SK-N-SH treated with all-trans-retinoic acid at 6 μM for 48 hours (cell line): ENCODE measurements at regions not wholly inside any gene's neighbourhood (a gene's known extent, or its start where the extent isn't known, plus 50 kb on each side); places are given as distances from the start of the nearest gene placed in this dataset.

Experiments used
- ATAC-seq: fragments of 200-7000 bp; cut with Tn5 transposase; 3 replicates; pipeline ENCODE4 v1.9.1; 2020; ENCODE audit warnings: mild to moderate bottlenecking, moderate library complexity
- ARNTL ChIP-seq: fragments of 450-650 bp; formaldehyde crosslinking; IDR thresholded peaks from 2 replicates; pipeline ENCODE4 v1.5.0; 2020; ENCODE audit warnings: low read depth, mild to moderate bottlenecking, moderate library complexity, borderline replicate concordance
- BACH2 ChIP-seq: fragments of 250-450 bp; sonication (Bioruptor Pico); IDR thresholded peaks from 2 replicates; pipeline ENCODE4 v1.9.0; 2021; ENCODE audit warnings: mild to moderate bottlenecking, borderline replicate concordance
- CSDC2 ChIP-seq: fragments of 250-450 bp; sonication (Bioruptor Pico); IDR thresholded peaks from 2 replicates; pipeline ENCODE4 v1.5.0; 2020; ENCODE audit warnings: mild to moderate bottlenecking, moderate library complexity
- ESRRG ChIP-seq: fragments of 250-450 bp; sonication (Bioruptor Pico); IDR thresholded peaks from 2 replicates; pipeline ENCODE4 v1.6.1; 2021; ENCODE audit warnings: mild to moderate bottlenecking
- GLIS3 ChIP-seq: fragments of 250-450 bp; sonication (Bioruptor Pico); IDR thresholded peaks from 2 replicates; pipeline ENCODE4 v1.5.0; 2020; ENCODE audit warnings: mild to moderate bottlenecking, moderate library complexity
- ISL1 ChIP-seq: fragments of 250-450 bp; sonication (Bioruptor Pico); IDR thresholded peaks from 2 replicates; pipeline ENCODE4 v2.1.2; 2022; ENCODE audit warnings: mild to moderate bottlenecking, moderate library complexity
- PPARA ChIP-seq: fragments of 250-450 bp; sonication (Bioruptor Pico); IDR thresholded peaks from 2 replicates; pipeline ENCODE4 v1.5.0; 2020; ENCODE audit warnings: mild to moderate bottlenecking, borderline replicate concordance
- RARB ChIP-seq: fragments of 250-450 bp; sonication (Bioruptor Pico); IDR thresholded peaks from 2 replicates; pipeline ENCODE4 v1.8.0; 2021; ENCODE audit warnings: mild to moderate bottlenecking, moderate library complexity
- SNAI2 ChIP-seq: fragments of 250-450 bp; sonication (Bioruptor Pico); IDR thresholded peaks from 2 replicates; pipeline ENCODE4 v1.5.0; 2020; ENCODE audit warnings: mild to moderate bottlenecking, moderate library complexity
- TCF4 ChIP-seq: fragments of 250-450 bp; sonication (Bioruptor Pico); IDR thresholded peaks from 2 replicates; pipeline ENCODE4 v1.8.0; 2021; ENCODE audit warnings: mild to moderate bottlenecking, moderate library complexity, borderline replicate concordance
- TOX ChIP-seq: fragments of 250-450 bp; sonication (Bioruptor Pico); IDR thresholded peaks from 2 replicates; pipeline ENCODE4 v1.8.0; 2021; ENCODE audit warnings: mild to moderate bottlenecking, moderate library complexity, borderline replicate concordance
- ZFP3 ChIP-seq: fragments of 250-450 bp; sonication (Bioruptor Pico); IDR thresholded peaks from 2 replicates; pipeline ENCODE4 v1.5.0; 2020; ENCODE audit warnings: mild to moderate bottlenecking, moderate library complexity
- ZFP30 ChIP-seq: fragments of 450-650 bp; formaldehyde crosslinking; IDR thresholded peaks from 2 replicates; pipeline ENCODE4 v1.5.0; 2022; ENCODE audit warnings: mild to moderate bottlenecking, moderate library complexity
- ZNF565 ChIP-seq: fragments of 450-650 bp; formaldehyde crosslinking; conservative IDR thresholded peaks from 2 replicates; pipeline ENCODE4 v1.5.0; 2020; ENCODE audit warnings: low read depth, mild to moderate bottlenecking, moderate library complexity
- ZNF70 ChIP-seq: fragments of 450-650 bp; formaldehyde crosslinking; IDR thresholded peaks from 2 replicates; pipeline ENCODE4 v1.5.0; 2020; ENCODE audit warnings: mild to moderate bottlenecking, moderate library complexity
- ZNF8 ChIP-seq: fragments of 450-650 bp; formaldehyde crosslinking; IDR thresholded peaks from 2 replicates; pipeline ENCODE4 v1.5.0; 2020; ENCODE audit warnings: mild to moderate bottlenecking, moderate library complexity
- TF ChIP-seq, protein P1 (sequence below): fragments of 250-450 bp; sonication (Bioruptor Pico); IDR thresholded peaks from 2 replicates; pipeline ENCODE4 v1.8.0; 2020; ENCODE audit warnings: mild to moderate bottlenecking, moderate library complexity, borderline replicate concordance
- TF ChIP-seq, protein P2 (sequence below): fragments of 250-450 bp; sonication (Bioruptor Pico); IDR thresholded peaks from 2 replicates; pipeline ENCODE4 v1.5.0; 2020; ENCODE audit warnings: mild to moderate bottlenecking, moderate library complexity
- TF ChIP-seq, protein P3 (sequence below): fragments of 250-450 bp; sonication (Bioruptor Pico); IDR thresholded peaks from 2 replicates; pipeline ENCODE4 v1.5.1; 2020; ENCODE audit warnings: low read depth, mild to moderate bottlenecking, moderate library complexity
- TF ChIP-seq, protein P4 (sequence below): fragments of 250-450 bp; sonication (Bioruptor Pico); IDR thresholded peaks from 2 replicates; pipeline ENCODE4 v1.5.1; 2021; ENCODE audit warnings: mild to moderate bottlenecking, moderate library complexity
- TF ChIP-seq, protein P5 (sequence below): fragments of 250-450 bp; sonication (Bioruptor Pico); IDR thresholded peaks from 2 replicates; pipeline ENCODE4 v1.8.0; 2021; ENCODE audit warnings: low read depth, mild to moderate bottlenecking, moderate library complexity, borderline replicate concordance

DNA sequence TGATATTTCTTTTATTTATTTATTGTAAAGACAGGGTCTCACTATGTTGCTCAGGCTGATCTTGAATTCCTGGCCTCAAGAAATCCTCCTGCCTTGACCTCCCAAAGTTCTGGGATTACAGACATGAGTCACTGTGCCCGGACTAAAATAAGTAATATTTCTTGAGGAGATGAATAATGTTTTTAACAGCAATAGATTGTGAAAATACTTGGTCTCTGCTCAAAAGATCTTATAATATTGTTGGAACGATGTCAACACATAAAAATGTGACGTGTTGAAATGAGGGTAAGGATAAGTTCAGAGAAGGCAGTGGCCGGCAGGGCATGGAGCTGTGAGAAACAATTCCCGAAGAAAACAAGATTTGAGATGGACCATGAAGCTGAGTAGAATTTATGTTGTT lies 178.7 kb downstream of the GJA1 start (continued):
- TF ChIP-seq, protein P1, sequence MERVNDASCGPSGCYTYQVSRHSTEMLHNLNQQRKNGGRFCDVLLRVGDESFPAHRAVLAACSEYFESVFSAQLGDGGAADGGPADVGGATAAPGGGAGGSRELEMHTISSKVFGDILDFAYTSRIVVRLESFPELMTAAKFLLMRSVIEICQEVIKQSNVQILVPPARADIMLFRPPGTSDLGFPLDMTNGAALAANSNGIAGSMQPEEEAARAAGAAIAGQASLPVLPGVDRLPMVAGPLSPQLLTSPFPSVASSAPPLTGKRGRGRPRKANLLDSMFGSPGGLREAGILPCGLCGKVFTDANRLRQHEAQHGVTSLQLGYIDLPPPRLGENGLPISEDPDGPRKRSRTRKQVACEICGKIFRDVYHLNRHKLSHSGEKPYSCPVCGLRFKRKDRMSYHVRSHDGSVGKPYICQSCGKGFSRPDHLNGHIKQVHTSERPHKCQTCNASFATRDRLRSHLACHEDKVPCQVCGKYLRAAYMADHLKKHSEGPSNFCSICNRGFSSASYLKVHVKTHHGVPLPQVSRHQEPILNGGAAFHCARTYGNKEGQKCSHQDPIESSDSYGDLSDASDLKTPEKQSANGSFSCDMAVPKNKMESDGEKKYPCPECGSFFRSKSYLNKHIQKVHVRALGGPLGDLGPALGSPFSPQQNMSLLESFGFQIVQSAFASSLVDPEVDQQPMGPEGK (CRISPR knock-in tag), result no peak
- no peak for TF ChIP-seq ISL1 (CRISPR knock-in tag)
- no peak for TF ChIP-seq RARB (CRISPR knock-in tag)
- TF ChIP-seq, protein P2, sequence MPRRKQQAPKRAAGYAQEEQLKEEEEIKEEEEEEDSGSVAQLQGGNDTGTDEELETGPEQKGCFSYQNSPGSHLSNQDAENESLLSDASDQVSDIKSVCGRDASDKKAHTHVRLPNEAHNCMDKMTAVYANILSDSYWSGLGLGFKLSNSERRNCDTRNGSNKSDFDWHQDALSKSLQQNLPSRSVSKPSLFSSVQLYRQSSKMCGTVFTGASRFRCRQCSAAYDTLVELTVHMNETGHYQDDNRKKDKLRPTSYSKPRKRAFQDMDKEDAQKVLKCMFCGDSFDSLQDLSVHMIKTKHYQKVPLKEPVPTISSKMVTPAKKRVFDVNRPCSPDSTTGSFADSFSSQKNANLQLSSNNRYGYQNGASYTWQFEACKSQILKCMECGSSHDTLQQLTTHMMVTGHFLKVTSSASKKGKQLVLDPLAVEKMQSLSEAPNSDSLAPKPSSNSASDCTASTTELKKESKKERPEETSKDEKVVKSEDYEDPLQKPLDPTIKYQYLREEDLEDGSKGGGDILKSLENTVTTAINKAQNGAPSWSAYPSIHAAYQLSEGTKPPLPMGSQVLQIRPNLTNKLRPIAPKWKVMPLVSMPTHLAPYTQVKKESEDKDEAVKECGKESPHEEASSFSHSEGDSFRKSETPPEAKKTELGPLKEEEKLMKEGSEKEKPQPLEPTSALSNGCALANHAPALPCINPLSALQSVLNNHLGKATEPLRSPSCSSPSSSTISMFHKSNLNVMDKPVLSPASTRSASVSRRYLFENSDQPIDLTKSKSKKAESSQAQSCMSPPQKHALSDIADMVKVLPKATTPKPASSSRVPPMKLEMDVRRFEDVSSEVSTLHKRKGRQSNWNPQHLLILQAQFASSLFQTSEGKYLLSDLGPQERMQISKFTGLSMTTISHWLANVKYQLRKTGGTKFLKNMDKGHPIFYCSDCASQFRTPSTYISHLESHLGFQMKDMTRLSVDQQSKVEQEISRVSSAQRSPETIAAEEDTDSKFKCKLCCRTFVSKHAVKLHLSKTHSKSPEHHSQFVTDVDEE (CRISPR knock-in tag), result no peak
- no peak for TF ChIP-seq PPARA (CRISPR knock-in tag)
- TF ChIP-seq GLIS3 (CRISPR knock-in tag), result no peak
- TF ChIP-seq, protein P3, sequence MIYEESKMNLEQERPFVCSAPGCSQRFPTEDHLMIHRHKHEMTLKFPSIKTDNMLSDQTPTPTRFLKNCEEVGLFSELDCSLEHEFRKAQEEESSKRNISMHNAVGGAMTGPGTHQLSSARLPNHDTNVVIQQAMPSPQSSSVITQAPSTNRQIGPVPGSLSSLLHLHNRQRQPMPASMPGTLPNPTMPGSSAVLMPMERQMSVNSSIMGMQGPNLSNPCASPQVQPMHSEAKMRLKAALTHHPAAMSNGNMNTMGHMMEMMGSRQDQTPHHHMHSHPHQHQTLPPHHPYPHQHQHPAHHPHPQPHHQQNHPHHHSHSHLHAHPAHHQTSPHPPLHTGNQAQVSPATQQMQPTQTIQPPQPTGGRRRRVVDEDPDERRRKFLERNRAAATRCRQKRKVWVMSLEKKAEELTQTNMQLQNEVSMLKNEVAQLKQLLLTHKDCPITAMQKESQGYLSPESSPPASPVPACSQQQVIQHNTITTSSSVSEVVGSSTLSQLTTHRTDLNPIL, result no peak
- TF ChIP-seq ZNF70, result no peak

DNA sequence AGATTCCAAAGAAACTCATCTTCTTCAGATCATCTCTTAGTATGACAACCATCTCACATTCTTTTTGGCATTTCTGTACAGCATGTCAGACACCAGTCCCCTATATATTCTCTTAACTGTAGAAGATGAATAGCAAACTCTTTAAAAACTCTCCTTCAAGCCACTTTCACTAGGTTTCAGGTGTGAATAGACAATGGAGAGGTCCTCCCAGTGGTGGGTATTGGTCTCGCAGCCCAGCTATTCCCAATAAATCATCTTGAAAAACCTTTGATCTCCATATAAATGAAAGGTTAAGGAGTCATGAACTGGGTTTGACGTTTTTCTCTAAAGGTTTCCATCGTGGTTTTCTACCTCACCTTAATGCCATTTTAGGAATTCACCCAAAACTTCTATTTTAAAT lies 180.0 kb downstream of the GJA1 start:
- TF ChIP-seq, protein P4, sequence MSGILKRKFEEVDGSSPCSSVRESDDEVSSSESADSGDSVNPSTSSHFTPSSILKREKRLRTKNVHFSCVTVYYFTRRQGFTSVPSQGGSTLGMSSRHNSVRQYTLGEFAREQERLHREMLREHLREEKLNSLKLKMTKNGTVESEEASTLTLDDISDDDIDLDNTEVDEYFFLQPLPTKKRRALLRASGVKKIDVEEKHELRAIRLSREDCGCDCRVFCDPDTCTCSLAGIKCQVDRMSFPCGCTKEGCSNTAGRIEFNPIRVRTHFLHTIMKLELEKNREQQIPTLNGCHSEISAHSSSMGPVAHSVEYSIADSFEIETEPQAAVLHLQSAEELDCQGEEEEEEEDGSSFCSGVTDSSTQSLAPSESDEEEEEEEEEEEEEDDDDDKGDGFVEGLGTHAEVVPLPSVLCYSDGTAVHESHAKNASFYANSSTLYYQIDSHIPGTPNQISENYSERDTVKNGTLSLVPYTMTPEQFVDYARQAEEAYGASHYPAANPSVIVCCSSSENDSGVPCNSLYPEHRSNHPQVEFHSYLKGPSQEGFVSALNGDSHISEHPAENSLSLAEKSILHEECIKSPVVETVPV (CRISPR knock-in tag), result no peak
- TF ChIP-seq, all 23 proteins: peak for 0
- ATAC-seq, result no peak

DNA sequence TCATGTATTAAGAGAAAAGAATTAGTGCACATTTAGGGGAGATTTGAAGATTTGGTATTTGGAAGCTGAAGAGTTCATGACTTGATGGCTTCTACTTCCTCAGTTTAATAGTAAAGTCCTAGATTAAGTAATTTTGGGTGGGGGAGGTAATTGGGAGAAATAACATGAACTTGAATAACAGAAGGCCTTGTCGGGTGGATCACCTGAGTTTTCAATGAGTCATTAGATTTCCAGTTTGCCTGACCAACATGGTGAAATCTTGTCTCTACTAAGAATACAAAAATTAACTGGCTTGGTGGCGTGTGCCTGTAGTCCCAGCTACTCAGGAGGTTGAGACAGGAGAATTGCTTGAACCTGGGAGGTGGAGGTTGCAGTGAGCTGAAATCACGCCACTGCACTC lies 181.0 kb downstream of the GJA1 start:
- TF ChIP-seq, protein P5, sequence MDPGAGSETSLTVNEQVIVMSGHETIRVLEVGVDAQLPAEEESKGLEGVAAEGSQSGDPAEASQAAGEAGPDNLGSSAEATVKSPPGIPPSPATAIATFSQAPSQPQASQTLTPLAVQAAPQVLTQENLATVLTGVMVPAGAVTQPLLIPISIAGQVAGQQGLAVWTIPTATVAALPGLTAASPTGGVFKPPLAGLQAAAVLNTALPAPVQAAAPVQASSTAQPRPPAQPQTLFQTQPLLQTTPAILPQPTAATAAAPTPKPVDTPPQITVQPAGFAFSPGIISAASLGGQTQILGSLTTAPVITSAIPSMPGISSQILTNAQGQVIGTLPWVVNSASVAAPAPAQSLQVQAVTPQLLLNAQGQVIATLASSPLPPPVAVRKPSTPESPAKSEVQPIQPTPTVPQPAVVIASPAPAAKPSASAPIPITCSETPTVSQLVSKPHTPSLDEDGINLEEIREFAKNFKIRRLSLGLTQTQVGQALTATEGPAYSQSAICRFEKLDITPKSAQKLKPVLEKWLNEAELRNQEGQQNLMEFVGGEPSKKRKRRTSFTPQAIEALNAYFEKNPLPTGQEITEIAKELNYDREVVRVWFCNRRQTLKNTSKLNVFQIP (CRISPR knock-in tag), result no peak
- TF ChIP-seq ARNTL (no peak), ZFP3 (CRISPR knock-in tag) (no peak), SNAI2 (CRISPR knock-in tag) (no peak), BACH2 (CRISPR knock-in tag) (no peak), ESRRG (CRISPR knock-in tag) (no peak), ZNF565 (CRISPR knock-in tag) (no peak), ISL1 (CRISPR knock-in tag) (no peak), TCF4 (CRISPR knock-in tag) (no peak), GLIS3 (CRISPR knock-in tag) (no peak), CSDC2 (CRISPR knock-in tag) (no peak), TOX (CRISPR knock-in tag) (no peak), PPARA (CRISPR knock-in tag) (no peak), ZNF70 (no peak), ZNF8 (no peak), ZFP30 (CRISPR knock-in tag) (no peak)
- TF ChIP-seq, protein P2 (CRISPR knock-in tag), result no peak
- TF ChIP-seq, protein P3, result no peak
- TF ChIP-seq, protein P4 (CRISPR knock-in tag), result no peak
- ATAC-seq, result no peak
